ENCODE measurements at regions not wholly inside any gene's neighbourhood (a gene's known extent, or its start where the extent isn't known, plus 50 kb on each side); places are given as distances from the start of the nearest gene placed in this dataset.

DNA sequence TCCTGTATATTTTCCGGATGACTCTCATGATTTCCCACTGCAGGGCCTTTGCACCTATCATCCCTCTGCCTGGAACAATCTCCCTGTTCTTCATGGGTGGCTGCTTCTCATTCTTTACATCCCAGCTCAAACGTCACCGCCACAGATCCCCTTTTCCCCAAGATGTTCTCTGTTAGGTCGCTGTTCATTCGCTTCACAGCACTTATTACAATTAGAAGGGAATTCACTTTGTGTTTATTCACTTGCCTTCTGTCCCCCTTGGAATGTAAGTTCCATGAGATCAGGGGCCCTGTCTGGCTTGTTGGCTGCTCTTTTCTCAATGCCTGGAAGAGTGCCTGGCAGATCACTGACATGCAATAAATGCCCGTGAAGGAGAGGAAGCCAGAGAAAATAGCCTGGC lies 106.7 kb downstream of the FOXI3 start:
- no peak overlapping the region for H3K4me3 ChIP-seq (ENCODE audit: low read depth, low read length)
- DNase-seq (ENCODE audit: low read depth): no peak
- TF ChIP-seq, protein P1, sequence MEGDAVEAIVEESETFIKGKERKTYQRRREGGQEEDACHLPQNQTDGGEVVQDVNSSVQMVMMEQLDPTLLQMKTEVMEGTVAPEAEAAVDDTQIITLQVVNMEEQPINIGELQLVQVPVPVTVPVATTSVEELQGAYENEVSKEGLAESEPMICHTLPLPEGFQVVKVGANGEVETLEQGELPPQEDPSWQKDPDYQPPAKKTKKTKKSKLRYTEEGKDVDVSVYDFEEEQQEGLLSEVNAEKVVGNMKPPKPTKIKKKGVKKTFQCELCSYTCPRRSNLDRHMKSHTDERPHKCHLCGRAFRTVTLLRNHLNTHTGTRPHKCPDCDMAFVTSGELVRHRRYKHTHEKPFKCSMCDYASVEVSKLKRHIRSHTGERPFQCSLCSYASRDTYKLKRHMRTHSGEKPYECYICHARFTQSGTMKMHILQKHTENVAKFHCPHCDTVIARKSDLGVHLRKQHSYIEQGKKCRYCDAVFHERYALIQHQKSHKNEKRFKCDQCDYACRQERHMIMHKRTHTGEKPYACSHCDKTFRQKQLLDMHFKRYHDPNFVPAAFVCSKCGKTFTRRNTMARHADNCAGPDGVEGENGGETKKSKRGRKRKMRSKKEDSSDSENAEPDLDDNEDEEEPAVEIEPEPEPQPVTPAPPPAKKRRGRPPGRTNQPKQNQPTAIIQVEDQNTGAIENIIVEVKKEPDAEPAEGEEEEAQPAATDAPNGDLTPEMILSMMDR (IDR thresholded peaks at IDR 0.05; ENCODE audit: insufficient read depth, low read depth, low read length, missing control alignments): no peak

GRCh38 chr2:88342749-88343148 lies 109.7 kb downstream of the FOXI3 start:
- no peak overlapping the region for H3K4me3 ChIP-seq (ENCODE audit: low read depth, low read length)
- DNase-seq (ENCODE audit: low read depth): no peak
- TF ChIP-seq, protein P1 (IDR thresholded peaks at IDR 0.05; ENCODE audit: insufficient read depth, low read depth, low read length, missing control alignments): no peak

DNA sequence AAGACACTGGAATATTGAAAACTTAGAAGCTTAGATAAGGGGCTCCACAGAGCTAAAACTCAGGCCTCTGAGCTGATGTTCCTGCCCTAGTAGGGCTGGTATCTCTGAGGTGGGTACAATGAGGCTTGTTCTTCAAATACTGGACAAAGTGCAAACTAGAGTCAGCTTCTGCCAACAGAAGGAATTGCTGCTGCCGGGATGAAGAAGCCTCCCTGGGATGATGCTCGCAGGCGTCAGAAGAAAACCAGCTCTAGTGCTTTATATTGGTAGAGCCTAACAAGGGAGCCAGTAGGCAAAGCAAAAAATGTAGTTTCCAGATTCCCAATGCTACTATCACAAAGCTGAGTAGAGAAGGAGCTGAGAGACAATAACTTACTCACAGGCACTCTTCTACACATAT lies 118.1 kb downstream of the FOXI3 start:
- H3K4me3 ChIP-seq (ENCODE audit: low read depth, low read length): no peak overlapping the region
- DNase-seq (ENCODE audit: low read depth): no peak
- TF ChIP-seq, protein P1 (IDR thresholded peaks at IDR 0.05; ENCODE audit: insufficient read depth, low read depth, low read length, missing control alignments): no peak

DNA sequence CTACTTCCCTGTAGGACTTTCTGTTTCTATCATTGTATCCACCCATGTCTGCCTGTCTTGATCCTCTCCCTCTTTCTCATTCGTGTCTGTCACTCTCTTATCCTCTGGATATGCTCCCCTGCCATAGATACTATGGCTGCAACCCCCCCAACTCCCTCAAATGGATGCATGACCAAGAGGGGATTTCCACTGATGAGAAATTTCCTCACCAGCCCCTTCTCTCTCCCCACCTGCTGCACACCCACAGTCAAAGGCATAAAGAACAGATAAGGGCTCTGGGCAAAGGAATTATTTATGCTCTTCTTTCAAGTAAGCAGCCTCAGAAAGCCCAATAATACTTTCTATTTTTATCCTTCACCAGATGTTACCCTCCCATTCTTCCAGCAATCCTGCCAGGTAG lies 121.3 kb downstream of the FOXI3 start:
- TF ChIP-seq, protein P1 (IDR thresholded peaks at IDR 0.05; ENCODE audit: insufficient read depth, low read depth, low read length, missing control alignments): no peak
- H3K4me3 ChIP-seq (ENCODE audit: low read depth, low read length): no peak overlapping the region
- DNase-seq (ENCODE audit: low read depth): peak; percentile 22

DNA sequence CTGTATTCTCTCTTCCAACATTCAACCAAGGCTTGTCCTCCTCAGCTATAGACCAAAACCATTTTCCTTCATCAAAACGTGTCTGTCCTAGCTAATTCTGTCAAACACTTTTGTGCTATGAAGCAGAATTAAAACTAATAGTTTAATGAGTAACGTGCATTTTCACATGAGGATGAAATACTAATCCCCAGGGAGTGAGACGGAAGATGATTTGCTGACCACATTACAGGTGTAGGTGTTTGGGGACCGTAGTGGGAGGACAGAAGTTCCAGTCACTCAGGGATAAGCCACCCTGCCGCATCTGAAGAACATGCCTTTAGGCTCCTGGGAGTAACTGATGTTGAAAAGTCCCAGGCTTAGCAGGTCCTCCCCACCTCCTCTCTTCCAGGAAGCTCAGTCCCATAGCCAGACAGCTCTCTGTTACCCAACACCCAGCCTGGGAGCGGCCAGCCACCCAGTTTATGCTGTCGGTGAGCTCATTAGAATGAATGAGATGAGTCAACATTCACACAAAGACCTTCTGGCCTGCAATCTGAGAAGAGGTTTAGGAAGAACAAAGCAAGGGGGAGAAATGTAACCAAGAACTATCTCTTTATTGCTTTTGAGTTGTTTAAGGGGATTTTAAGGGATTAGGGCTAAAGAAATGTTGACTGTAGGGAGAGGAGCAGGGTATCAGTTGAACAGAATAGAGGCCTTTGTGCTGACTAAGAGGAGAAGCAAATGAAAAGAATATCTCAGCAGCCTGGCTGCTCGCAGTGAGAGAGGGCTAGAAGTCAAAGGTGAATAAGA lies 122.5 kb downstream of the FOXI3 start:
- peak; percentile 62 for DNase-seq (ENCODE audit: low read depth)
- TF ChIP-seq, protein P1 (IDR thresholded peaks at IDR 0.05; ENCODE audit: insufficient read depth, low read depth, low read length, missing control alignments): no peak
- H3K4me3 ChIP-seq (ENCODE audit: low read depth, low read length): no peak overlapping the region

GRCh38 chr2:88321449-88322248 lies 130.8 kb downstream of the FOXI3 start:
- TF ChIP-seq, protein P1 (IDR thresholded peaks at IDR 0.05; ENCODE audit: insufficient read depth, low read depth, low read length, missing control alignments): no peak
- no peak for DNase-seq (ENCODE audit: low read depth)
- no peak overlapping the region for H3K4me3 ChIP-seq (ENCODE audit: low read depth, low read length)
